Adipocyte (in vitro differentiated cells): ENCODE measurements at regions not wholly inside any gene's neighbourhood (a gene's known extent, or its start where the extent isn't known, plus 50 kb on each side); places are given as distances from the start of the nearest gene placed in this dataset.
A peak's percentile ranks its signal among the peaks of the same experiment; 100 is the strongest.

Experiments used
- DNase-seq: peaks from one replicate; pipeline ENCODE4 v3.0.0-alpha.2; 2015; ENCODE audit warnings: low read depth
- H3K27me3 ChIP-seq: replicated peaks from 2 replicates; pipeline ENCODE4 v1.7.0; 2013; ENCODE audit warnings: mild to moderate bottlenecking, low read length, moderate library complexity; ENCODE audit not compliant: control insufficient read depth, insufficient read depth
- H3K36me3 ChIP-seq: 2 replicates; pipeline ENCODE4 v1.7.0; 2013; ENCODE audit warnings: low read length, mild to moderate bottlenecking, moderate library complexity; ENCODE audit not compliant: control insufficient read depth, insufficient read depth, severe bottlenecking
- H3K4me1 ChIP-seq: 2 replicates; pipeline ENCODE4 v1.7.0; 2013; ENCODE audit warnings: mild to moderate bottlenecking, low read length, moderate library complexity; ENCODE audit not compliant: control insufficient read depth, insufficient read depth
- H3K4me3 ChIP-seq: 2 replicates; pipeline ENCODE4 v1.7.0; 2013; ENCODE audit warnings: mild to moderate bottlenecking, low read length, moderate library complexity
- H3K9ac ChIP-seq: 2 replicates; pipeline ENCODE4 v1.7.0; 2013; ENCODE audit warnings: mild to moderate bottlenecking, low read length, moderate library complexity
- H3K9me3 ChIP-seq: 2 replicates; pipeline ENCODE4 v1.7.0; 2013; ENCODE audit warnings: mild to moderate bottlenecking, low read length, moderate library complexity; ENCODE audit not compliant: control insufficient read depth

- no peaks in the 10 kb centered on the region for H3K36me3 ChIP-seq
- peaks cover 43% of the 10 kb centered on the region for H3K9me3 ChIP-seq
- no peak overlapping the region for H3K9ac ChIP-seq
- DNase-seq: peak; percentile 36
- no peak overlapping the region for H3K4me3 ChIP-seq
- no peaks in the 10 kb centered on the region for H3K27me3 ChIP-seq
- no peaks in the 10 kb centered on the region for H3K4me1 ChIP-seq
Observed at GRCh38 chr2:234643407-234643806, 146.5 kb upstream of the ARL4C start.

- no peak overlapping the region for H3K9ac ChIP-seq
- H3K4me1 ChIP-seq: no peaks in the 10 kb centered on the region
- H3K9me3 ChIP-seq: peaks cover 43% of the 10 kb centered on the region
- no peaks in the 10 kb centered on the region for H3K27me3 ChIP-seq
- H3K4me3 ChIP-seq: no peak overlapping the region
- H3K36me3 ChIP-seq: no peaks in the 10 kb centered on the region
- DNase-seq: no peak
Observed at GRCh38 chr2:234641086-234641485, 144.2 kb upstream of the ARL4C start.

- Histone ChIP-seq H3K4me3 (no peak overlapping the region), H3K9ac (no peak overlapping the region), H3K27me3 (no peaks in the 10 kb centered on the region), H3K9me3 (peaks cover 43% of the 10 kb centered on the region), H3K4me1 (no peaks in the 10 kb centered on the region), H3K36me3 (no peaks in the 10 kb centered on the region)
- DNase-seq: no peak
Observed at GRCh38 chr2:234640657-234641056, 143.8 kb upstream of the ARL4C start.

DNA sequence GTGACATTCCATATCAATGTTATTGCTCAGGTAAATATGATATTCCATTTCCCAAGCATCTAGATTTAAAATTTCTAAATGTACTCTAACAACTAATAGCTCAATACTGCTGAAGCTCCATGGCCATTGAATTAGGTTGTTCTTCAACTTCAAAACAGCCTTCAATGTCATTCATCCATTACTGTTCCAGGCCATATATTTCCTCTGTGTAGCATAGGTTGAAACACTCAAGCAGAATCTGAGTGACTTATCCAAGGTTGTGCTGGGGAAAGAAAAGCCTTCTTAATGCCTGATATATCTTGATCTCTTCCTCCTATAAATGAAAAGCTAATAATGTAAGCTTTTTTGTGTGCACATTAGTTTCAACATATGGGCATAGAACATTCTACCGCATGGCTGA, 142.1 kb upstream of the ARL4C start:
- Histone ChIP-seq H3K27me3 (no peaks in the 10 kb centered on the region), H3K36me3 (no peaks in the 10 kb centered on the region), H3K9me3 (peaks cover 30% of the 10 kb centered on the region), H3K4me3 (no peak overlapping the region), H3K9ac (no peak overlapping the region), H3K4me1 (no peaks in the 10 kb centered on the region)
- DNase-seq: no peak

GRCh38 chr2:234635284-234635683, 138.4 kb upstream of the ARL4C start:
- H3K9me3 ChIP-seq: peaks cover 4% of the 10 kb centered on the region
- no peaks in the 10 kb centered on the region for H3K36me3 ChIP-seq
- DNase-seq: peak; percentile 13
- no peak overlapping the region for H3K9ac ChIP-seq
- no peaks in the 10 kb centered on the region for H3K27me3 ChIP-seq
- H3K4me3 ChIP-seq: no peak overlapping the region
- H3K4me1 ChIP-seq: no peaks in the 10 kb centered on the region

DNA sequence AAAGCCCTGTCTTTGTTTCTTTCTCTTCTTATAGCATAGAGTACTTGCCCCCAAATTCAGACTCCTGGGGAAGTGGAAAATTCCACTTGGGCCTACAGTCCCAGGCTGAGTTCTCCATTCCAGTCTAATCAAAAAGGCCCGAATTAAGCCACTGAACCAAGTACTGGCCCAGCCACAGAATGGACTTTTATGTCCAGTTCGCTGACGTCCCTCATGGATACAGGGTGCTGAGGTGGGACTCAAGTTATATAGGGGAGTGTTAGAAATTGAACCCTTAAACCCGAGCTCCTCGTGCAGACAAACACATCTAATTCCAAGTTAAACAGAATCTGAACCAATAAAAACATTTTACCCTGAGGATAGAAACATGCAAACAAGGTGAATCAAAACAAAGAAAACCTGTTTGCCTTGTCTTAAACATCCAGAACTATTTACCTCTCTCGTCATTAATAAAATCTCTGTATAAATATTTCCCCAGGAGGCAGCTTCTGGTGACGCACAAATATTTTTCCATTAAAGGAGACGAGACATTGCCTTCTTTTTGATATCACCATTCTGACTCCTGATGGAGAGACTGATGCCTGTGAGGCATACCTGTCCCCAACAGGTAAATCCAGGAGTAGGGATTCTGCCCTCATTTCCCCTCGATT, 136.8 kb upstream of the ARL4C start:
- Histone ChIP-seq H3K4me3 (no peak overlapping the region), H3K4me1 (no peaks in the 10 kb centered on the region), H3K27me3 (no peaks in the 10 kb centered on the region), H3K9ac (no peak overlapping the region), H3K9me3 (no peaks in the 10 kb centered on the region), H3K36me3 (no peaks in the 10 kb centered on the region)
- no peak for DNase-seq

- no peak overlapping the region for H3K4me3 ChIP-seq
- no peak overlapping the region for H3K9ac ChIP-seq
- peak; percentile 82 for DNase-seq
- no peaks in the 10 kb centered on the region for H3K27me3 ChIP-seq
- no peaks in the 10 kb centered on the region for H3K9me3 ChIP-seq
- no peaks in the 10 kb centered on the region for H3K36me3 ChIP-seq
- no peaks in the 10 kb centered on the region for H3K4me1 ChIP-seq
Observed at GRCh38 chr2:234632527-234633391, 135.9 kb upstream of the ARL4C start.

DNA sequence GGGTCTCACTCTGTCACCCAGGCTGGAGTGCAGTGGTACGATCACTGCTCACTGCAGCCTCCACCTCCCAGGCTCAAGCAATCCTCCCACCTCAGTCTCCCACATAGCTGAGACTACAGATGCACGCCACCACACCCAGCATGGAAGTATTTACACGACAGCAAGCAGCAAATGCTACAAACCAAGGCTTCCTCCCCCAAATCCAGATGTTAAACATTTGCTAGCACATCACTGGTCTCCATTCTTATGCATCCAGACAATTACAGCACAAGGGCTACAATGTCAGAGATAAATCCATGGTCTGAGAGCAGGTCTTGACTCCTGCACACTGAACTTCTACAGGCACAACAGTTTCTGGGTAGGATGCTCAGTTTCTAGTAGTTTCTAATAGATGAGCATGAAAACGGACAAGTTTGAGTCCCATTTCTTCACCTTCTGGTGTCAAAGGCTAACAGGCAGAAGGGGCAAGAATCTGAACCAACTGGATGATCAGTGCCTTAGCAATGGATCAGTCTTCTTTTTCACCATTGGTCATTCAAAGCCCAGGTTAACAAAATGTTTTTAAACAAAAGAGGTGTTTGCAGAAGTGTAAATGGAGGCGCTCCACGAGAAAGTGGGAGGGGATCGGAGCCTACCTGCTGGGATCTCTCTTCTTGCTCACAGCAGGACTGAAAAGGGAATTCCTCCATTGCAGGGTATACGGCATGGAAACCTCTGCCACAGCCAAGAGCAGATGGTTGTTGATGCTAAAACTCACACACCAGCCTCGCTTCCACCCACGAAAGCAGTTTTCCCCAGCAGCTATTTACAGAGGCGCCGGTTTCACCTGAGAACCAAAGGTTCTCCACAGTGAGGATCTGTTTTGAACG, 135.0 kb upstream of the ARL4C start:
- Histone ChIP-seq H3K27me3 (no peaks in the 10 kb centered on the region), H3K36me3 (no peaks in the 10 kb centered on the region), H3K4me1 (no peaks in the 10 kb centered on the region), H3K9ac (no peak overlapping the region), H3K9me3 (no peaks in the 10 kb centered on the region), H3K4me3 (no peak overlapping the region)
- DNase-seq: no peak

DNA sequence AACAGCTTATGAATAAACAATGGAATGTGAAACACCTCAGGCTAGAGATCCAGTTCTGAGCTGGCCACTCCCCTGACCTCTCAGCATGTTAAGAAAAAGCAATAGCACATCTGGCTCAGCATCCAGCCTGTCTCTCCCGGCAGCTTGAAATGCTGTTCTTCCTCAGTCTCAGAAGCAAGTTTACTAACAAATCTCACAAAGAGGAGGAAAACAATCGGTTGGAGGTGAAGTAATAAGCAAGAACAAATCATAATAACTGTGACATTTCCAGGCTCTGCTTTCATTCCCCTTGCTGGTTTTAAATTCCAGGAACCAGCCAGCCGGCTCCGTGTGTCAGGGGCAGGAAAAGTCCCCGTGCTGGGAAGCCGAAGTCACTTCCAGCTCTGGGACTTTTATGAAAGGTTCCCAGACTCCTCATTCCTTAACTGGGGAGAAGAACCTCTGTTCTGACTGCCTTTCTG, 133.9 kb upstream of the ARL4C start:
- Histone ChIP-seq H3K27me3 (no peaks in the 10 kb centered on the region), H3K9me3 (no peaks in the 10 kb centered on the region), H3K4me1 (no peaks in the 10 kb centered on the region), H3K36me3 (no peaks in the 10 kb centered on the region), H3K4me3 (peak overlapping the region; percentile 12), H3K9ac (no peak overlapping the region)
- DNase-seq: peak; percentile 47

- Histone ChIP-seq H3K36me3 (no peaks in the 10 kb centered on the region), H3K27me3 (no peaks in the 10 kb centered on the region), H3K4me3 (no peak overlapping the region), H3K9me3 (no peaks in the 10 kb centered on the region), H3K9ac (no peak overlapping the region), H3K4me1 (no peaks in the 10 kb centered on the region)
- DNase-seq: no peak
Observed at GRCh38 chr2:234629596-234629995, 132.7 kb upstream of the ARL4C start.

DNA sequence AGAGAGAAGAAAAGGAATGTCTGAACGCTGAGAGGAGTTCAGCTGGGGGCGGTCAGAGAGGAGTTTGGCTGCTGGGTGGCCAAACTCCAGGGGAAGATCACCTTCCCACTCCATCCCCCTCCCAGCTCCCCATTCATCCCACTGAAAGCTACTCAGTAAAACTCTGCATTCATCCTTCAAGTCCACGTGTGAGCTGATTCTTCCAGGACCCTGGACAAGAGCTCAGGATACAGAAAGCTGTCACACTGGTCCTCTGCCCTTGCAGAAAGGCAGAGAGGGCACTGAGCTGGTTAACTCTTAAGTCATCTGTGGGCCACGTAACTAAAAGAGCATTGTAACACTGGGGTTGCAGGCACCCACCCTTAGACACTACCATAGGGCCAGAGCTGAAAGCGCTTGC, 132.1 kb upstream of the ARL4C start:
- no peak overlapping the region for H3K9ac ChIP-seq
- H3K36me3 ChIP-seq: no peaks in the 10 kb centered on the region
- no peak for DNase-seq
- H3K27me3 ChIP-seq: no peaks in the 10 kb centered on the region
- H3K4me3 ChIP-seq: no peak overlapping the region
- no peaks in the 10 kb centered on the region for H3K4me1 ChIP-seq
- no peaks in the 10 kb centered on the region for H3K9me3 ChIP-seq
